ENCODE measurements at regions not wholly inside any gene's neighbourhood (a gene's known extent, or its start where the extent isn't known, plus 50 kb on each side); places are given as distances from the start of the nearest gene placed in this dataset.

GRCh38 chr21:14734833-14735232 lies 188.7 kb upstream of the SAMSN1 start:
- H3K27ac ChIP-seq: no peak overlapping the region
- no peak for DNase-seq (ENCODE audit: low spot score)
- H3K4me3 ChIP-seq: no peak overlapping the region
- TF ChIP-seq, protein P1, sequence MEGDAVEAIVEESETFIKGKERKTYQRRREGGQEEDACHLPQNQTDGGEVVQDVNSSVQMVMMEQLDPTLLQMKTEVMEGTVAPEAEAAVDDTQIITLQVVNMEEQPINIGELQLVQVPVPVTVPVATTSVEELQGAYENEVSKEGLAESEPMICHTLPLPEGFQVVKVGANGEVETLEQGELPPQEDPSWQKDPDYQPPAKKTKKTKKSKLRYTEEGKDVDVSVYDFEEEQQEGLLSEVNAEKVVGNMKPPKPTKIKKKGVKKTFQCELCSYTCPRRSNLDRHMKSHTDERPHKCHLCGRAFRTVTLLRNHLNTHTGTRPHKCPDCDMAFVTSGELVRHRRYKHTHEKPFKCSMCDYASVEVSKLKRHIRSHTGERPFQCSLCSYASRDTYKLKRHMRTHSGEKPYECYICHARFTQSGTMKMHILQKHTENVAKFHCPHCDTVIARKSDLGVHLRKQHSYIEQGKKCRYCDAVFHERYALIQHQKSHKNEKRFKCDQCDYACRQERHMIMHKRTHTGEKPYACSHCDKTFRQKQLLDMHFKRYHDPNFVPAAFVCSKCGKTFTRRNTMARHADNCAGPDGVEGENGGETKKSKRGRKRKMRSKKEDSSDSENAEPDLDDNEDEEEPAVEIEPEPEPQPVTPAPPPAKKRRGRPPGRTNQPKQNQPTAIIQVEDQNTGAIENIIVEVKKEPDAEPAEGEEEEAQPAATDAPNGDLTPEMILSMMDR (IDR thresholded peaks at IDR 0.05): no peak

DNA sequence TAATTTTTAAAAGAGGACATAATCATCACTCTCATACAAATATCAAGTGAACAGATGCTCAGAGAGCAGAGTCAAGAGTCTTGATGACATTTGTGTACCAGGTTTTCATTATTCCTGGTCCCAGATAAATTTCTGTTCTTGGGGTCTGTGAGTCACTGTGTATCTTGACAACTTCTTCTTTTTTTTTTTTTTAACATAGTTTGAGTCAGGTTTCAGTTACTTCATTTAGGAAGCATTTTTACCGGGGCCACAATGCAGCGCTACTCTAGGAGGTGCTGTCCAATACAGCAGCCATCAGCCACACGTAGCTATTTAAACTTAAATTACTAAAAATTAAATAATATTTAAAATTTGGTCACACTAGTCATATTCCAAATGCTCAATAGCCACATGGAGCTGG lies 188.1 kb upstream of the SAMSN1 start:
- TF ChIP-seq, protein P1 (IDR thresholded peaks at IDR 0.05): no peak
- no peak for DNase-seq (ENCODE audit: low spot score)
- Histone ChIP-seq H3K27ac (no peak overlapping the region), H3K4me3 (no peak overlapping the region)

- Histone ChIP-seq H3K27ac (no peak overlapping the region), H3K4me3 (no peak overlapping the region)
- TF ChIP-seq, protein P1 (IDR thresholded peaks at IDR 0.05): no peak
- no peak for DNase-seq (ENCODE audit: low spot score)
These were observed 179.1 kb upstream of the SAMSN1 start for GRCh38 chr21:14725219-14725618.

- no peak overlapping the region for H3K4me3 ChIP-seq
- TF ChIP-seq, protein P1 (IDR thresholded peaks at IDR 0.05): no peak
- DNase-seq (ENCODE audit: low spot score): no peak
- H3K27ac ChIP-seq: no peak overlapping the region
These were observed 176.8 kb upstream of the SAMSN1 start for GRCh38 chr21:14722841-14723483.

GRCh38 chr21:14720237-14720636 lies 174.1 kb upstream of the SAMSN1 start:
- TF ChIP-seq, protein P1 (IDR thresholded peaks at IDR 0.05): no peak
- DNase-seq (ENCODE audit: low spot score): no peak
- Histone ChIP-seq H3K27ac (no peak overlapping the region), H3K4me3 (no peak overlapping the region)

DNA sequence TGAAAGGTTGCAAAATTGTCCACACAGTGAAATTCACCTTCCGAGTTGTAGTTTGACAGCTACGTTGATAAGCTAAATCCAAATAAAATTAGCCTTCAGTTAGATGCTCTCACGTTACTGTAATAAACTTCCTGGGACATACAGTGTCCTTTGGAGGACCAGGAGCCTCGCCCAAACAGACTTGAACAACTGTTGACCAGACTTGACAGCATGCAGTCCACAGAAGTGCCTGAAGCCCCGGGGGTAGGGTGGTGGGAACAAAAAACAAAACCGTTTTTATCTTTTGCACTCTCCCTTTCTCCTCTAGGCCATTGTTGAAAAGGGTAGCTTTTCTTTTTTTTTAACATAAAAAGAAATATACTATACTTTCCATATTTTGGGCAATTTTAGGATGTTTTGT lies 172.8 kb upstream of the SAMSN1 start:
- Histone ChIP-seq H3K27ac (no peak overlapping the region), H3K4me3 (no peak overlapping the region)
- TF ChIP-seq, protein P1 (IDR thresholded peaks at IDR 0.05): no peak
- DNase-seq (ENCODE audit: low spot score): no peak

DNA sequence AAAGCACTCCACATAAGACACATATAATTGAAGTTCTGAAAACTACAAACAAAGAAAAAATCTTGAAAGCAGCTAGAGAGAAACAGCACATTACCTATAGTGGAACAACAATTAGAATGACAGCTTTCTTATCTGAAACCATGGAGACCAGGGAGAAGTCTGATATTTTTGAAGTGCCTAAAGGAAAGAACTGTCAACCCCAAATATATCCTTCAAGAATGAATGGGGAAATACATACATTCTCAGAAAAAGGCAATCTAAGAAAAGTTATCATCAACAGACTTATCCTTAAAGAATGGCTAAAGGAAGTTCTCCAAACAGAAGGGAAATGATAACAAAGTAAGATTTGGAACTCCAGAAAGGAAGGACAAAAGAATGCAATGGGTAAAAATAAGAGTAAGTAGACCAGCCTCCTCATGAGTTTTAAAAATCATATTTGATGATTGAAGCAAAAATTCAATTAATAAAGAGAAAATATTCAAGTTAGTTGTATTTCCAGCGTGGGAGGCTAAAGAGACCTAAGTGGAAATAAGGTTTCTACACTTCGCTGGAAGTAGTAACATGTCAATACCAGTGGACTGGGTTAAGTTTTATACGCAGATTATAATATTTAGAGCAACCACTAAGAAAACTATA lies 170.8 kb upstream of the SAMSN1 start:
- no peak overlapping the region for H3K4me3 ChIP-seq
- TF ChIP-seq, protein P1 (IDR thresholded peaks at IDR 0.05): no peak
- no peak for DNase-seq (ENCODE audit: low spot score)
- no peak overlapping the region for H3K27ac ChIP-seq

Measured in coronary artery (tissue), 2 donors.